Panc1 (cell line): ENCODE measurements at regions not wholly inside any gene's neighbourhood (a gene's known extent, or its start where the extent isn't known, plus 50 kb on each side); places are given as distances from the start of the nearest gene placed in this dataset.

Experiments used
- ATAC-seq: fragments of 200-7000 bp; cut with Tn5 transposase; 2 replicates; pipeline ENCODE4 v1.9.1; 2020; ENCODE audit warnings: mild to moderate bottlenecking, moderate library complexity
- BruUV-seq: library from RNA; stranded (reverse); fragments of 400-500 nt; replicated peaks from 2 replicates; lab custom pipeline; 2021; lab: Mats Ljungman, UMichigan
- CTCF ChIA-PET: fragments of 300-600 bp; sonication (Branson Sonifier 250); formaldehyde crosslinking; loops from one replicate; lab custom pipeline; 2022; ENCODE audit warnings: antibody characterized with exemption; lab: Charles Lee
- POLR2A ChIA-PET: fragments of 300-600 bp; sonication (Branson Sonifier 250); formaldehyde crosslinking; loops from one replicate; lab custom pipeline; 2022; ENCODE audit warnings: antibody characterized with exemption; lab: Charles Lee
- DNase-seq: peaks from one replicate; pipeline ENCODE4 v3.0.0-alpha.2; 2010; ENCODE audit warnings: low read depth, low spot score
- H3K27ac ChIP-seq: 2 replicates; pipeline ENCODE4 v1.5.1; 2011; ENCODE audit warnings: mild to moderate bottlenecking, low read length, inconsistent platforms
- H3K27me3 ChIP-seq: fragments of 200-500 bp; sonication (Bioruptor generic); 2 replicates; pipeline ENCODE4 v1.6.0; 2014; ENCODE audit warnings: low read length, inconsistent platforms; ENCODE audit not compliant: control insufficient read depth, insufficient read depth
- H3K36me3 ChIP-seq: fragments of 200-500 bp; sonication (Bioruptor generic); 2 replicates; pipeline ENCODE4 v1.5.1; 2014; ENCODE audit warnings: inconsistent platforms, mild to moderate bottlenecking, low read length, moderate library complexity; ENCODE audit not compliant: control insufficient read depth, insufficient read depth
- H3K4me1 ChIP-seq: 2 replicates; pipeline ENCODE4 v1.5.1; 2011; ENCODE audit warnings: inconsistent platforms, mild to moderate bottlenecking, low read length, moderate library complexity; ENCODE audit not compliant: control insufficient read depth, insufficient read depth
- H3K4me3 ChIP-seq, 2 experiments: 2 replicates each; pipeline ENCODE4 v1.5.1; 2011 to 2012; ENCODE audit warnings: low read depth in 2 of 2, low read length in 2 of 2, mild to moderate bottlenecking in 2 of 2, inconsistent platforms in 1 of 2, moderate library complexity in 1 of 2
- H3K9me3 ChIP-seq: fragments of 200-500 bp; sonication (Bioruptor generic); 2 replicates; pipeline ENCODE4 v1.5.1; 2014; ENCODE audit warnings: low read depth, mild to moderate bottlenecking, inconsistent platforms, low read length, moderate library complexity; ENCODE audit not compliant: control insufficient read depth, insufficient read depth
- POLR2AphosphoS5 ChIP-seq: IDR thresholded peaks from 2 replicates; pipeline ENCODE4 v1.6.1; 2012; ENCODE audit warnings: mild to moderate bottlenecking, low read depth, low read length, moderate library complexity
- SIN3A ChIP-seq: IDR thresholded peaks from 2 replicates; pipeline ENCODE4 v1.6.1; 2012; ENCODE audit warnings: low read depth, mild to moderate bottlenecking, low read length, moderate library complexity, borderline replicate concordance; ENCODE audit not compliant: insufficient read depth
- TCF7L2 ChIP-seq: IDR thresholded peaks from 2 replicates; pipeline ENCODE4 v1.6.1; 2011; ENCODE audit warnings: mild to moderate bottlenecking, low read depth, low read length, inconsistent platforms
- in situ Hi-C: cut with HindIII; loops from 2 replicates; pipeline ENCODE4 v1.10.0; 2016; ENCODE audit warnings: low sequenced_read_pairs, low pct_unique_long_range_greater_than_20kb
- intact Hi-C: fragments of 100-400 bp; cut with micrococcal nuclease; formaldehyde crosslinking; loops from one replicate; pipeline ENCODE4 v1.10.0; 2022; ENCODE audit not compliant: unreplicated experiment
- TF ChIP-seq, protein P1 (sequence below), 2 experiments: IDR thresholded peaks; 2 replicates each; pipeline ENCODE4 v1.6.1; 2011 to 2012; ENCODE audit warnings: low read depth in 2 of 2, control low read depth in 1 of 2, low read length in 1 of 2, mild to moderate bottlenecking in 1 of 2, moderate library complexity in 1 of 2; ENCODE audit not compliant: insufficient read depth in 1 of 2
- TF ChIP-seq, protein P2 (sequence below): fragments of 450-650 bp; IDR thresholded peaks from 2 replicates; pipeline ENCODE4 v1.5.1; 2017; ENCODE audit warnings: mild to moderate bottlenecking

DNA sequence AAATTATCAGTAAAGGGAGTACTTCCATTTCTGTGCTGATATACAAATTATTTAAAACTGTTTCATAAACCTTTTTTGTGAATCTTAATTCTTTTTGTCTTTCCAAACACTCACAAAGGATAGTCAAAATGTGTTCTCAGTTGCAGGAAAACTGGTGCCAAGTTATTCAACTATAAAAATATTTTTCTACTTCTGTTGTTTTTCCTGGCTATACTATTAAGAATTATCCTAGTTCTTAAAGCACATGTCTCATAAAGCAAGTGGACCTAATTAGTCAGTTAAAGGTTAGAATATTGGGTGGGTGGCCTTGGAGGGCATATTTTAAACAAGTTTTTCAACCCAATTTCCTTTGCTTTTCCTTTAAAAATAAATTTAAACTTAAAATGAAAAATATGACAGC lies 1460.3 kb upstream of the SLC10A2 start:
- Histone ChIP-seq H3K9me3 (no peaks in the 10 kb centered on the region), H3K4me1 (no peaks in the 10 kb centered on the region), H3K36me3 (no peaks in the 10 kb centered on the region), H3K27ac (no peak overlapping the region), H3K27me3 (no peaks in the 10 kb centered on the region), H3K4me3 (no peak overlapping the region)
- no peak for DNase-seq
- in situ Hi-C loops, result no loop called here
- CTCF ChIA-PET, result no interaction called here
- no peak for ATAC-seq
- TF ChIP-seq, protein P1, sequence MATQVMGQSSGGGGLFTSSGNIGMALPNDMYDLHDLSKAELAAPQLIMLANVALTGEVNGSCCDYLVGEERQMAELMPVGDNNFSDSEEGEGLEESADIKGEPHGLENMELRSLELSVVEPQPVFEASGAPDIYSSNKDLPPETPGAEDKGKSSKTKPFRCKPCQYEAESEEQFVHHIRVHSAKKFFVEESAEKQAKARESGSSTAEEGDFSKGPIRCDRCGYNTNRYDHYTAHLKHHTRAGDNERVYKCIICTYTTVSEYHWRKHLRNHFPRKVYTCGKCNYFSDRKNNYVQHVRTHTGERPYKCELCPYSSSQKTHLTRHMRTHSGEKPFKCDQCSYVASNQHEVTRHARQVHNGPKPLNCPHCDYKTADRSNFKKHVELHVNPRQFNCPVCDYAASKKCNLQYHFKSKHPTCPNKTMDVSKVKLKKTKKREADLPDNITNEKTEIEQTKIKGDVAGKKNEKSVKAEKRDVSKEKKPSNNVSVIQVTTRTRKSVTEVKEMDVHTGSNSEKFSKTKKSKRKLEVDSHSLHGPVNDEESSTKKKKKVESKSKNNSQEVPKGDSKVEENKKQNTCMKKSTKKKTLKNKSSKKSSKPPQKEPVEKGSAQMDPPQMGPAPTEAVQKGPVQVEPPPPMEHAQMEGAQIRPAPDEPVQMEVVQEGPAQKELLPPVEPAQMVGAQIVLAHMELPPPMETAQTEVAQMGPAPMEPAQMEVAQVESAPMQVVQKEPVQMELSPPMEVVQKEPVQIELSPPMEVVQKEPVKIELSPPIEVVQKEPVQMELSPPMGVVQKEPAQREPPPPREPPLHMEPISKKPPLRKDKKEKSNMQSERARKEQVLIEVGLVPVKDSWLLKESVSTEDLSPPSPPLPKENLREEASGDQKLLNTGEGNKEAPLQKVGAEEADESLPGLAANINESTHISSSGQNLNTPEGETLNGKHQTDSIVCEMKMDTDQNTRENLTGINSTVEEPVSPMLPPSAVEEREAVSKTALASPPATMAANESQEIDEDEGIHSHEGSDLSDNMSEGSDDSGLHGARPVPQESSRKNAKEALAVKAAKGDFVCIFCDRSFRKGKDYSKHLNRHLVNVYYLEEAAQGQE (IDR thresholded peaks at IDR 0.05; ENCODE audit: insufficient read depth in 1 of 2, low read depth in 2 of 2, low read length in 1 of 2), result no peak
- TF ChIP-seq, protein P2, sequence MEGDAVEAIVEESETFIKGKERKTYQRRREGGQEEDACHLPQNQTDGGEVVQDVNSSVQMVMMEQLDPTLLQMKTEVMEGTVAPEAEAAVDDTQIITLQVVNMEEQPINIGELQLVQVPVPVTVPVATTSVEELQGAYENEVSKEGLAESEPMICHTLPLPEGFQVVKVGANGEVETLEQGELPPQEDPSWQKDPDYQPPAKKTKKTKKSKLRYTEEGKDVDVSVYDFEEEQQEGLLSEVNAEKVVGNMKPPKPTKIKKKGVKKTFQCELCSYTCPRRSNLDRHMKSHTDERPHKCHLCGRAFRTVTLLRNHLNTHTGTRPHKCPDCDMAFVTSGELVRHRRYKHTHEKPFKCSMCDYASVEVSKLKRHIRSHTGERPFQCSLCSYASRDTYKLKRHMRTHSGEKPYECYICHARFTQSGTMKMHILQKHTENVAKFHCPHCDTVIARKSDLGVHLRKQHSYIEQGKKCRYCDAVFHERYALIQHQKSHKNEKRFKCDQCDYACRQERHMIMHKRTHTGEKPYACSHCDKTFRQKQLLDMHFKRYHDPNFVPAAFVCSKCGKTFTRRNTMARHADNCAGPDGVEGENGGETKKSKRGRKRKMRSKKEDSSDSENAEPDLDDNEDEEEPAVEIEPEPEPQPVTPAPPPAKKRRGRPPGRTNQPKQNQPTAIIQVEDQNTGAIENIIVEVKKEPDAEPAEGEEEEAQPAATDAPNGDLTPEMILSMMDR, result no peak
- TF ChIP-seq SIN3A (no peak), POLR2AphosphoS5 (no peak), TCF7L2 (no peak)
- intact Hi-C loops, result no loop called here
- BruUV-seq, result no TSS peak
- POLR2A ChIA-PET, result no interaction called here

DNA sequence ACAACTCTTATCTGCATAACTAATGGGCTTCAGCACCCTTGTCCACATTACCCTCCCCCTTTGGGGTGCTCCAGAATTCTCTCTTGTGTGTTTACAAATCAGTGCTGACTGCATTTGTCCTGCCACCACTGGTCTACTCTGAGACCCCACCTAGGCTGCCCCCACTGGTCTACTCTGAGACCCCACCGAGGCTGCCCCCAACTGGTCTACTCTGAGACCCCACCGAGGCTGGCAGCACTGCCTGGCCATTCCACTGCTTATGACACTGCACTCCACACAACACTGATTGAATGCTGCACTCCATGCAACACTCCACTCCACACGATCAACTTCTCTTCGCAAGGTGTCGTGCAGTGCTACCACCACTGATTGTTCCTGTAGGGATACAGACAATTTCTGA lies 1459.2 kb upstream of the SLC10A2 start:
- ChIA-PET CTCF (no interaction called here), POLR2A (no interaction called here)
- in situ Hi-C loops (no loop called here), intact Hi-C loops (no loop called here)
- DNase-seq (no peak), ATAC-seq (no peak)
- Histone ChIP-seq H3K4me3 (no peak overlapping the region), H3K27me3 (no peaks in the 10 kb centered on the region), H3K9me3 (no peaks in the 10 kb centered on the region), H3K36me3 (no peaks in the 10 kb centered on the region), H3K27ac (no peak overlapping the region), H3K4me1 (no peaks in the 10 kb centered on the region)
- BruUV-seq, result no TSS peak
- TF ChIP-seq, protein P2, result no peak
- TF ChIP-seq SIN3A (no peak), TCF7L2 (no peak), POLR2AphosphoS5 (no peak)
- TF ChIP-seq, protein P1 (IDR thresholded peaks at IDR 0.05; ENCODE audit: insufficient read depth in 1 of 2, low read depth in 2 of 2, low read length in 1 of 2), result no peak
